SK-N-SH treated with all-trans-retinoic acid at 6 μM for 48 hours (cell line): ENCODE measurements at regions not wholly inside any gene's neighbourhood (a gene's known extent, or its start where the extent isn't known, plus 50 kb on each side); places are given as distances from the start of the nearest gene placed in this dataset.

Source experiments
- CSRNP3 ChIP-seq: fragments of 250-450 bp; sonication (Bioruptor Pico); IDR thresholded peaks from 2 replicates; pipeline ENCODE4 v1.5.1; 2021; ENCODE audit warnings: mild to moderate bottlenecking, moderate library complexity
- ZC3H10 ChIP-seq: fragments of 250-450 bp; sonication (Bioruptor Pico); IDR thresholded peaks from 2 replicates; pipeline ENCODE4 v1.5.1; 2021; ENCODE audit warnings: mild to moderate bottlenecking, moderate library complexity
- TF ChIP-seq, protein P1 (sequence below): fragments of 250-450 bp; sonication (Bioruptor Pico); IDR thresholded peaks from 2 replicates; pipeline ENCODE4 v1.8.0; 2020; ENCODE audit warnings: mild to moderate bottlenecking, moderate library complexity, borderline replicate concordance

DNA sequence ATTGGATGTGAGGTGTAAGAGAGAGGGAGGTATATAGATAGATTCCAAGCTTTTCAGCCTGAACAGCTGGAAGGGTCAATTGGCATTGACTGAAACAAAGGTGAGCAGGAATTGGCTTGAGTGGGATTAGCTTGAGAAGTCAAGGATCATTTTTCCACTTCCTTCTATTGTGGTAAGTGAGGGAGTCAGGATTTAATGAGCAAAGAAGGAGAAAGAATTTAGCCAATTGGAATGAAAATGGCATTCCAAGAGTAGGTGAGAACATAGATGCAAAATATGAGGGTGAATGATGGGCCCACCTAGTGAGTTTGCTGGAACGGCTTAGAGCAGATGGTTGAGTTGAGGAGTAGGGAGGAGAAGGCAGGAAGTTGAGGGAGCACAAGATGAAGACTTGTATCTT is 56.5 kb upstream of the ETV6 start:
- TF ChIP-seq ZC3H10 (CRISPR knock-in tag) (no peak), CSRNP3 (no peak)
- TF ChIP-seq, protein P1, sequence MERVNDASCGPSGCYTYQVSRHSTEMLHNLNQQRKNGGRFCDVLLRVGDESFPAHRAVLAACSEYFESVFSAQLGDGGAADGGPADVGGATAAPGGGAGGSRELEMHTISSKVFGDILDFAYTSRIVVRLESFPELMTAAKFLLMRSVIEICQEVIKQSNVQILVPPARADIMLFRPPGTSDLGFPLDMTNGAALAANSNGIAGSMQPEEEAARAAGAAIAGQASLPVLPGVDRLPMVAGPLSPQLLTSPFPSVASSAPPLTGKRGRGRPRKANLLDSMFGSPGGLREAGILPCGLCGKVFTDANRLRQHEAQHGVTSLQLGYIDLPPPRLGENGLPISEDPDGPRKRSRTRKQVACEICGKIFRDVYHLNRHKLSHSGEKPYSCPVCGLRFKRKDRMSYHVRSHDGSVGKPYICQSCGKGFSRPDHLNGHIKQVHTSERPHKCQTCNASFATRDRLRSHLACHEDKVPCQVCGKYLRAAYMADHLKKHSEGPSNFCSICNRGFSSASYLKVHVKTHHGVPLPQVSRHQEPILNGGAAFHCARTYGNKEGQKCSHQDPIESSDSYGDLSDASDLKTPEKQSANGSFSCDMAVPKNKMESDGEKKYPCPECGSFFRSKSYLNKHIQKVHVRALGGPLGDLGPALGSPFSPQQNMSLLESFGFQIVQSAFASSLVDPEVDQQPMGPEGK: no peak
